Hematopoietic multipotent progenitor cell treated with erythropoietin and hydrocortisone succinate and interleukin-3 and kit ligand, for 15 days (in vitro differentiated cells): ENCODE measurements at regions not wholly inside any gene's neighbourhood (a gene's known extent, or its start where the extent isn't known, plus 50 kb on each side); places are given as distances from the start of the nearest gene placed in this dataset.
"Not testable (repeated sequence)": the region's sequence is repeated elsewhere in the genome, so short reads cannot be mapped to it uniquely, and the experiment has no call there.

ENCODE experiments used
- DNase-seq: peaks from one replicate; pipeline ENCODE4 v3.0.0-alpha.2; 2015; ENCODE audit warnings: low spot score

DNA sequence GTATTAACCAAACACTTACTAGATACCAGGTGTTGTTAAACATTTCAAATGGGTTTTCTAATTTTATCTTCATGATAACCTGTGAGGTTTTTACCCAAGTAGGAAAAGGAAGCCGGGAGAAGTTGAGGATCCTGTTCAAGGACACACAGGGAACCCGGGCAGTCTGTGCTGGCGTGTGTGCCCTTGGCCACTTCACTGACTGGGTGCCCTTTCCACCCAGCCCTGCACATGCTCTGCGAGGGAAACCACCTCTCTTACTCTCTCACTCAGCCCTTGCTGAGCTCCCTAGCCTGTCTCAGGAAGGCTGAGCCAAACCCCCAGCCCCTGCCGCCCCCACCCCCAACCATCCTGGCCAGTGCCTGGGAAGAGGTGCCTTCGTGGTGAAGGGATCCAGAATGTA, 51.8 kb downstream of the TEX44 start:
- DNase-seq = no peak

DNA sequence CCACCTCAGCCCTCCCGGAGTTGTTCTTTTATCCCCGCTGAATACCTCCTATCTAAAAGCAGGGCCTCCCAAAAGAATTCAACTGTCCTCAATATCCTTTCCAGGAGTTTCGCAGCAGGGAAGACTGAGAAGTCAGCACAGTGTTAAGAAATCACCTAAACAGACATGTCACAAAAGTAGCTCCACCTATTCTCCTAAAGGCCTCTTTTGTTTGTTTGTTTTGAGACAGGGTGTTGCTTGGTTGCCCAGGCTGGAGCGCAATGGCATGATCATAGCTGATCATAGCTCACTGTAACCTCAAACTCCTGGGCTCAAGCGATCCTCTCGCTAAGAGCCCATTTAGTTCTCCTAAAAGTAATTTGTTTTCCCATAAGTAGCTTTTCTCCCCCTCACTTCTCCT, 53.8 kb downstream of the TEX44 start:
- DNase-seq = no peak

DNA sequence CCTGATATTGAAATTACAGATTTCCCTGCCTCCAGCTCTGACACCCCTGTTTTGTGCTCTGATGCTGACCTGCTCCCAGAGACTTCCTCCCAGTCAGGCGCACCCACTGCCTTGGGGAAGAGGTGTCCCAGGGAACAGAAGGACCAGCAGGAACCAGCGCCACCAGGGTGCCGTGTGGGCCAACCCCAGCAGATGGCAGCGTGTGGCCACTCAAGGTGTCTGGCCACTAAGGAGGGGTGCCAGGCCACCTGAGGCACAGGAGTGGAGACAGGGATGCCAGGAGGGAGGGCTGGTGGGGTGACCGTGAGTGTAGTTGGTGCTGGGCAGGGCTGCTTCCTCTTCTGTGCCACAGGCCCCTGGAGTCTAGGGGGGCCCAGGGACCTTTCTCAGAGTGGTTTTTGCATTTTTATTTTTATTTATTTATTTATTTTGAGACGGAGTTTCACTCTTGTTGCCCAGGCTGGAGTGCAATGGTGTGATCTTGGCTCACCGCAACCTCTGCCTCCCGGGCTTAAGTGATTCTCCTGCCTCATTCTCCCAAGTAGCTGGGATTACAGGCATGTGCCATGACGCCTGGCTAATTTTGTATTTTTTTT, 56.0 kb downstream of the TEX44 start:
- DNase-seq = peak; percentile 49

DNA sequence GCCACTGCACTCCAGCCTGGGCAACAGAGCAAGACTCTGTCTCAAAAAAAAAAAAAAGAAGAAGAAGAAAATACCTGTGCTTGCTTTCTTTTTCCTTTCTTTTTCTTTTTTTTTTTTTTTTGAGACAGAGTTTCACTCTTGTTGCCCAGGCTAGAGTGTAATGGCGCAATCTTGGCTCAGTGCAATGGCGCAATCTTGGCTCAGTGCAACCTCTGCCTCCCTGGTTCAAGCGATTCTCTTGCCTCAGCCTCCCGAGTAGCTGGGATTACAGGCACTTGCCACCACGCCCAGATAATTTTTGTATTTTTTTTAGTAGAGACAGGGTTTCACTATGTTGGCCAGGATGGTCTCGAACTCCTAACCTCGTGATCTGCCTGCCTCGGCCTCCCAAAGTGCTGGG, 56.8 kb upstream of the PTMA start:
- DNase-seq = not testable (repeated sequence)

DNA sequence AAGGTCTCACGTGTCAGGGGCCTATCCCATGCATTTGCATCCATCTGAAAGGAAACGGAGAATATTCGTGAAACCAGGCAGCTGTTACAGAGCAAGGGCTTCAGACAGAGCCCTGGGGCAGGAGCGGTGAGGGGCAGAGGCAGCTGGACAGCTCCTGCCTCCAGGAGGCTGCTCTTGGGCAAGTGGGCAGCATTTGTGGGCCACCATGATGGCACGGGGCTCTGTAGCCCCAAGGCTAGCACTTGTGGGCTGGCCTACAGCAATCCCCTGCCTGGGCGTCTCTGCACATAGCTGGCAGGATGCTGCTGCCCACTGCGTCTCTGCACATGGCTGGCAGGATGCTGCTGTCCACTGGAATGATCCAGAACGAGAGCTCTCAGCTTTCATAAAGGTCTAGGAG, 52.8 kb upstream of the PTMA start:
- DNase-seq = no peak

DNA sequence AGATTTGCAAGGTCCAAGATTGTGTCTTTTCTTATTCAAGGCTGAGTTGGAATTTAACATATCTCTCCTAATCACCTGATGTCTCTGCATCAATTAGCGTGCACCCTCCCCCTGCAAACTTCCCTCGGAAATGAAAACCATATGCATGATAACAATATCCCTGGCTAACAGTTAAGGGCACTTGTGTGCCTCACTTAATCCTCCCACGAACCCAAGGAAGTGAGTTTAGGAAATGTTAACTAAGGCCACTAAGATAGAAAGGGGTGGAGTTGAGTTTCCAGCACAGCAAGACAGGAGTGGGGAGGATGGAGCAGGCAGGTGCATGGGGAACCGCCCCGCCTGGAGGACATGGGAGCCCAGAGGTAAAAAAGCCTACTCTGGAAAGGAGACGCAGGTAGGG, 52.4 kb upstream of the PTMA start:
- DNase-seq = no peak
